ENCODE measurements at regions not wholly inside any gene's neighbourhood (a gene's known extent, or its start where the extent isn't known, plus 50 kb on each side); places are given as distances from the start of the nearest gene placed in this dataset.

GRCh38 chr16:26667307-26667706, 399.4 kb upstream of the C16orf82 start:
- WGBS (ENCODE audit: low lambda C conversion rate): 35% methylated on average over 12 of the region's 12 CpGs
- ATAC-seq: no peak

GRCh38 chr16:26668026-26668425, 398.7 kb upstream of the C16orf82 start:
- intact Hi-C loops (cut with micrococcal nuclease; ENCODE audit: unreplicated experiment): no loop called here
- H3K4me2 ChIP-seq (ENCODE audit: low read depth, low read length): no peak overlapping the region
- no peaks in the 10 kb centered on the region for H3K9me3 ChIP-seq (ENCODE audit: low read length)
- H4K20me1 ChIP-seq (ENCODE audit: insufficient read depth, low read length): no peaks in the 10 kb centered on the region
- FAIRE-seq: no peak
- no TSS peak for BruUV-seq (replicated peaks)
- no peak overlapping the region for H2AFZ ChIP-seq (ENCODE audit: low read length)
- CTCF ChIA-PET (ENCODE audit: low intra/inter-chr PET ratio, low total read pairs): no interaction called here
- H3K4me1 ChIP-seq (ENCODE audit: insufficient read depth, low read length): no peaks in the 10 kb centered on the region
- POLR2A ChIA-PET: no interaction called here
- in situ Hi-C loops (cut with HindIII; ENCODE audit: extremely low pct_ligation_motif_present, low pct_unique_long_range_greater_than_20kb): no loop called here
- H3K27me3 ChIP-seq (ENCODE audit: control insufficient read depth in 1 of 2, insufficient read depth in 2 of 2, low read length in 2 of 2): peaks cover 0 to 15% of the 10 kb centered on the region in 2 experiments; a peak in 2 of 5 replicates
- H3K79me2 ChIP-seq (ENCODE audit: insufficient read depth, low read length): no peaks in the 10 kb centered on the region
- no peak for ATAC-seq
- 17% methylated on average over 8 of the region's 8 CpGs for WGBS (ENCODE audit: low lambda C conversion rate)
- no peak overlapping the region for H3K9ac ChIP-seq (ENCODE audit: insufficient read depth, low read depth, low read length)
- no peak overlapping the region for H3K27ac ChIP-seq (ENCODE audit: extremely low read length, insufficient read depth, low read length)
- no peak for TF ChIP-seq PAWR (CRISPR knock-in tag; IDR thresholded peaks at IDR 0.05; ENCODE audit: borderline replicate concordance)
- no peak for TF ChIP-seq MBNL3 (CRISPR knock-in tag; conservative IDR thresholded peaks at IDR 0.05)
- no peak for DNase-seq (ENCODE audit: low spot score)
- no peaks in the 10 kb centered on the region for H3K36me3 ChIP-seq (replicated peaks in 1 of 2; ENCODE audit: control insufficient read depth in 1 of 2, insufficient read depth in 2 of 2, low read length in 2 of 2)
- H3K4me3 ChIP-seq (replicated peaks in 1 of 3; ENCODE audit: insufficient read depth in 1 of 3, low read depth in 2 of 3, low read length in 3 of 3): no peak overlapping the region

More at GRCh38 chr16:26667307-26667706, 399.4 kb upstream of the C16orf82 start:
- no peak overlapping the region for H3K4me3 ChIP-seq (replicated peaks in 1 of 3; ENCODE audit: insufficient read depth in 1 of 3, low read depth in 2 of 3, low read length in 3 of 3)
- no peak overlapping the region for H3K4me2 ChIP-seq (ENCODE audit: low read depth, low read length)
- H3K9me3 ChIP-seq (ENCODE audit: low read length): no peaks in the 10 kb centered on the region
- BruUV-seq (replicated peaks): no TSS peak
- intact Hi-C loops (cut with micrococcal nuclease; ENCODE audit: unreplicated experiment) (no loop called here), in situ Hi-C loops (cut with HindIII; ENCODE audit: extremely low pct_ligation_motif_present, low pct_unique_long_range_greater_than_20kb) (no loop called here)
- no peaks in the 10 kb centered on the region for H3K4me1 ChIP-seq (ENCODE audit: insufficient read depth, low read length)
- peaks cover 0 to 15% of the 10 kb centered on the region in 2 experiments; a peak in 2 of 5 replicates for H3K27me3 ChIP-seq (ENCODE audit: control insufficient read depth in 1 of 2, insufficient read depth in 2 of 2, low read length in 2 of 2)
- ChIA-PET CTCF (ENCODE audit: low intra/inter-chr PET ratio, low total read pairs) (no interaction called here), POLR2A (no interaction called here)
- no peak overlapping the region for H3K27ac ChIP-seq (ENCODE audit: extremely low read length, insufficient read depth, low read length)
- no peak for TF ChIP-seq ZNF276 (CRISPR knock-in tag; IDR thresholded peaks at IDR 0.05; ENCODE audit: low read depth)
- H3K36me3 ChIP-seq (replicated peaks in 1 of 2; ENCODE audit: control insufficient read depth in 1 of 2, insufficient read depth in 2 of 2, low read length in 2 of 2): no peaks in the 10 kb centered on the region
- H3K9ac ChIP-seq (ENCODE audit: insufficient read depth, low read depth, low read length): no peak overlapping the region
- H4K20me1 ChIP-seq (ENCODE audit: insufficient read depth, low read length): no peaks in the 10 kb centered on the region
- DNase-seq (ENCODE audit: low spot score) (no peak), FAIRE-seq (no peak)
- no peak overlapping the region for H2AFZ ChIP-seq (ENCODE audit: low read length)
- H3K79me2 ChIP-seq (ENCODE audit: insufficient read depth, low read length): no peaks in the 10 kb centered on the region

Measured in HepG2 (cell line).